ENCODE measurements at regions not wholly inside any gene's neighbourhood (a gene's known extent, or its start where the extent isn't known, plus 50 kb on each side); places are given as distances from the start of the nearest gene placed in this dataset.

DNA sequence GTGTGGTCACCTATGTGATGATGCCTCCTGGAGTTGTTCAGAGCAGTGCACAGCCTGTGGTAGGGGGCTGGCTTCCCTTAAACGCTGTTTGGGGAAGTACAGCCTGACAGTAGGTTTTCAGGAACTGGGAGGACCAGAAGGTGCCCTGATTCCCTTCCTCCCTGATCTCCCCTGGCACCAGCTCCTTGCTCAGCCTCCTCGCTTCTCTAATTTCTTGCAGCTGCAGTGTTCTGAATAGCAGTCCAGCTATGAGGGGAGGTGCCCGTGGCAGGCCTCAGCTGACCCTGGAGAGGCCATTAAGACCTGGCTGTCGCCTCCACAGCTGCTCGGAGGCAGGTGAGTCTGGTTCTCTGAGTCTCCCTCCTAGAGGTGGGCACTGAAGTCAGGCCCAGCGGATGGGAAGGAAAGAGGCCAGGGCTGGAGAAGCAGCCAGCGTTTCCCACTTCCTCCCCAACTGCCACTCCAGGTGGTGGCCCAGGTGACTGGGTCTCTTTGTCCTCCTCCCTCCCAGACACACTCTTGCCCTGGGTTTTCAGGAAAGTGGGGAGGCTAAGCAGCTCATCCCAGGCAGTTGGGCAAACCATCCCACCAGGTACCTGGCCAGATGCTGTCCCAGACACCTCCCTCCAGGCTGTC, 52.0 kb upstream of the RPL11 start:
- no peak overlapping the region for H3K4me3 ChIP-seq (ENCODE audit: low read depth, low read length)

DNA sequence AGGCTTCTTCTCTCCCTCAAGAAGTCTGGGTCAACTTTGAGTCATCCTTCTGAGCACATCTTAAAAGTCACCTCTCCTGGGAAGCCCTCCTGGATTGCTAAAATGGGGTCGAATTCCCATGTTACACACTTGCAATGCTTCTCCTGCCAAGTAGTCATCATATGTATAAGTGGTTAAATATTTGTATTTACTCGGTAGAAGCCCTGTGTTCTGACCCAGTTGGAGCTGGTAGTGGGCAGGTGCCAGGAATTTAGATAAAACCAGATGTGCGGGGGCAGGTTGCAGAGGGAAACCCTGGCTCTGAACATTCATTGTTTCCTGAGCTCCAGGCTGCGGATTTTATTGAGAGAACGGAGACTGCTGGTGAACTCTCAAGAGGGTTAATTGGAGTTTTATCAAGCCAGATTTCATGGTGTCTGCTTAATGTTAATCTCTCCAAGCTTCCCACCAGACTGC, 52.8 kb upstream of the RPL11 start:
- H3K4me3 ChIP-seq (ENCODE audit: low read depth, low read length) = no peak overlapping the region
- DNase-seq (ENCODE audit: low read depth) = no peak

More for the DNA sequence above, 52.0 kb upstream of the RPL11 start:
- no peak for DNase-seq (ENCODE audit: low read depth)

DNA sequence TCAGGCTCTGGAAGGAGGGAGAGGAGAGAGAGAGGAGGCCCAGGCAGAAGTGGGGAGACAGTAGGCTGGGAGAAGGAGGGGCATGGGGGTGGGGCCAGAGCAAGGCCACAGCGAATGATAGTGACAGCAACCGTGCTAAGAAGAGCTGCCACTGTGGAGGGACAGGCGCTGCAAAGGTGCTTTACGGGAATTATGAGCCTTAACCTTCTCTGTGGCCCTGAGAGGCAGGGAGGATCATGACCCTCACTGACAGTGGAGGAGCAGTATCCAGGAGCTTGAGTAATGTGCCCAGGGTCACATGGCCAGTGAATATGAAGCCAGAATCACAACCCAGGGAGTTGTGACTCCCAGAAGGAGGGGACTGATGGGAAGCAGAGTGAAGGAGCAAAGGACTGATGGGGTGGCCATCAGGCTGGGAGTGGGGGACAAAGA, 53.4 kb upstream of the RPL11 start:
- H3K4me3 ChIP-seq (ENCODE audit: low read depth, low read length) = no peak overlapping the region
- DNase-seq (ENCODE audit: low read depth) = no peak

DNA sequence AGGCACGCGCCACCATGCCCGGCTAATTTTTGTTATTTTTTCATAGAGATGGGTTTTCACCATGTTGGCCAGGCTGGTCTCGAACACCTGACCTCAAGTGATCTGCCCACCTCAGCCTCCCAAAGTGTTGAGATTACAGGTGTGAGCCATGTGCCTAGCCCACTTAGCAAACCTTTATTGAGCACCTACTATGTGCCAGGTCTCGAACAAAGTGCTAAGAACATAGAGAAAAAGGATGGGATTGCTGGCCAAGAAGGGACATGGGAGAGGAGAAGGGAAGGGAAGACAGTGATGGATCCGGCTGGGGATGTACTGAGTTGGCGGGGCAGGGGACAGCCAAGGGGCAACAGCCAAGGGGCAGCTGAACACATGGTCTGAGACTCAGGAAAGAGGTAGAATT, 55.6 kb upstream of the RPL11 start:
- H3K4me3 ChIP-seq (ENCODE audit: low read depth, low read length) = no peak overlapping the region
- no peak for DNase-seq (ENCODE audit: low read depth)

DNA sequence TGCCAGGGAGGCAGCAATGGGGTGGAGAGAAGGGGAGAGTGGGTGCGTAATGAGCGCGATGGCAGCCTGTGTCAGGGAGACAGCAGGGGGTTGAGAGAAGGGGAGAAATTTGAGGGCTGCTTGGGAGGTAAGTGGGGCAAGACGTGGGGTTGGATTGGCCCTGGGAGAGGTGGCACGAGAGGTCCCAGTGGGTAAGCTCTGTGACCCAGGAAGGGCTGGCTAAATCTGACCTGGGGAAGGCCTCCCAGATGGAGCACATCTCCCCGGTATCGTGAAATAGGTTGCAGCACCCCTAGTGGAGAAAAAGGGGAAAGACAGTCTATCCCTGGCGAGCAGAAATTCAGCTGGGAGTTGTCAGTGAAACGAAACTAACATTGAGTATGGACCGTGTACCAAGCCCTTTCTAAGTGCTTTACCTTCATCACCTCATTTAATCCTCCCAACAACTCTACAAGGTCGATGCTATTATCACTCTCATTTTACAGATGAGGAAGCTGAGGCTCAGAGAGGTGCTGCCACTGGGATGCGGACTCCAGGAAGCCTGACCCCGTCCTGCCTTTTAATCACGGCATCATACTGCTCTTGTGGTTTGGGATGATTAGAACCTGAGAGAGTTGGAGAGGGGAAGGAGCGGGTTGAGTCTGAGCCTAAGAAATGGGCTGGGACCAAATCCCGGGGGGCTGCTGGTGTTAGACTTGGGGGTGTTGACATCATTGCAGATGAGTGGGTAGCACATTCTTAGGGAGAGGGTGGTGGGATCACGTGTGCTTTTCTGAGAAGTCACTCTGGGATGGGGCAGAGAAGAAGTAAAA, 56.6 kb upstream of the RPL11 start:
- DNase-seq (ENCODE audit: low read depth) = peak; percentile 44
- H3K4me3 ChIP-seq (ENCODE audit: low read depth, low read length) = peak overlapping the region; percentile 44

DNA sequence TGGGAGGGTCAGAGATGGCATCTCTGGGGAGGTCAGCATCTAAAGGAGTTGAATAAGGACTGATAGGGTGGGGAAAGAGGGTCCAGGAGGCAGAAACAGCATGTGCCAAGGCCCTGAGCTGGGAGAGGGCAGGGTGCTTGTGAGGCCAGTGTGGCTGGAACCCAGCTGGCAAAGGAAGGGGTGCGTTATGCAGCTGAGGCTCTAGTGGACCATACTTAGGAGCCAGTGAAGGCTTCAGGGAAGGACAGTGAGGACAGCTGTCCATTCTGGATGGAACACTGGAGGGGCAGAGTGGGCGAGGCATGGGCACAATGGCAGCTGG, 57.1 kb upstream of the RPL11 start:
- no peak overlapping the region for H3K4me3 ChIP-seq (ENCODE audit: low read depth, low read length)

DNA sequence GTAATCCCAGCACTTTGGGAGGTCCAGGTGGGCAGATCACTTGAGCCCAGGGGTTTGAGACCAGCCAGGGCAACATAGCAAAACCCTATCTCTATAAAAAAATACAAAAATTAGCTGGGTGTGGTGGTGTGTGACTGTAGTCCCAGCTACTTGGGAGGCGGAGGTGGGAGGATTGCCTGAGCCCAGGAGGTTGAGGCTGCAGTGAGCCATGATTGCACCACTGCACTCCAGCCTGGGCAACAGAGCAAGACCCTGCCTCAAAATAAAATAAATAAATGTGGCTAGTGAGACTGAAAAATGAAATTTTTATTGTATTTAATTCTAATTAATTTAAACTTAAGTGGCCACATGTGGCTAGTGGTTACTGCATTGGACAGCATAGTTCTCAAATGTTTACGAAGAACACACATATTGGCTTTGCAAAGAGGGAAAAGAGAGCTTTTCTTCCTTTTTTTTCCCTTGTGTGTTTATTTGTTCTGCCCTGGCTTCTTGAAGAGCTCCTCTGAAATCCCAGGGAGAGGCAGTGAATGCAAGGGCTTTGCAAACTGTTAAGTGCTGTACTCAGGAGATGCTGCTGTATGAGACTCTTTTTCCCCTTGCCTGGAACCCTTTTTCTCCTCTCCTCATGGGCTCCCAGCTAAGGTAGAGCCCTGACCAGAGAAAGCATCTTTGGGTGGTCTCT, 59.0 kb upstream of the RPL11 start:
- no peak for DNase-seq (ENCODE audit: low read depth)
- H3K4me3 ChIP-seq (ENCODE audit: low read depth, low read length) = no peak overlapping the region

More for the DNA sequence above, 57.1 kb upstream of the RPL11 start:
- no peak for DNase-seq (ENCODE audit: low read depth)

DNA sequence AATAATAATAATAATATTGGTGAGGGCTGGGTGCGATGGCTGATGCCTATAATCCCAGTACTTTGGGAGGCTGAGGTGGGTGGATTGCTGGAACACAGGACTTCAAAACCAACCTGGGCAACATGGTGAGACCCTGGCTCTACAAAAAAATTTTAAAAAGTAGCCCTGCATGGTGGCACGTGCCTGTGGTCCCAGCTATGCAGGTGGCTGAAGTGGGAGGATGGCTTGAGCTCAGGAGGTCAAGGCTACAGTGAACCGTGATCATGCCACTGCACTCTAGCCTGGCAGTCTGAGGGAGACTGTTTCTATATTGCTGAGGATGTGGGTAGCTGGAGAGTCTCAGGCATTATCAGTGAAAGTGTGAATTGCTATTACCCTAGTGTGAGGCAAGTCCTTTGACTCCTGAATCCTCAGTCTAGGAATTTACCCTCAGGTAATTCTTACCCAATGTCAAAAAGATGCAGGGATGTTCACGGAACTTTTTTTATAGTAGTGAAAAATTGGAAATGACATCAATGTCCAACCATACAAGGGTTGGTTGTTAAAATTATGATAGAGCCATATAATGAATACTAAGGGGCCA, 61.8 kb upstream of the RPL11 start:
- no peak overlapping the region for H3K4me3 ChIP-seq (ENCODE audit: low read depth, low read length)

DNA sequence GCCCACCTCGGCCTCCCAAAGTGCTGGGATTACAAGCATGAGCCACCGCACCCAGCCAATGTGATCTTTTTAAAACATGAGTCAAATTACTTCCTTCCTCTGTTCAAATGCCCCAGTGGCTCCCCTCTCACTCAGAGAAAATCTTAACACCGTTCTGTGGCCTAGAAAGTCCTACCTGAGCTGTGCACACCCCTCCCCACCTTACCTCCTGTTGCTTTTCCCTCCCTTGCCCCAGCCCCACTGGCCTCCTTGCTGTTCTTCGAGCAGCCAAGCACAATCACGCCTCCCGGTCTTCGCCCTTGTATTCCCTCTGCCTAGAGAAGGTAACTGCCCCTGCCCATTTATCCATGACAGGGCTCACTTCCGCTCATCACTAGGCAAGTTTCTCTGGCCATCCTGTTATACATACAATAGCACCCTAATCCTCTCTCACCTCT, 62.6 kb upstream of the RPL11 start:
- no peak for DNase-seq (ENCODE audit: low read depth)
- H3K4me3 ChIP-seq (ENCODE audit: low read depth, low read length) = no peak overlapping the region

More for the DNA sequence above, 61.8 kb upstream of the RPL11 start:
- DNase-seq (ENCODE audit: low read depth) = no peak

DNA sequence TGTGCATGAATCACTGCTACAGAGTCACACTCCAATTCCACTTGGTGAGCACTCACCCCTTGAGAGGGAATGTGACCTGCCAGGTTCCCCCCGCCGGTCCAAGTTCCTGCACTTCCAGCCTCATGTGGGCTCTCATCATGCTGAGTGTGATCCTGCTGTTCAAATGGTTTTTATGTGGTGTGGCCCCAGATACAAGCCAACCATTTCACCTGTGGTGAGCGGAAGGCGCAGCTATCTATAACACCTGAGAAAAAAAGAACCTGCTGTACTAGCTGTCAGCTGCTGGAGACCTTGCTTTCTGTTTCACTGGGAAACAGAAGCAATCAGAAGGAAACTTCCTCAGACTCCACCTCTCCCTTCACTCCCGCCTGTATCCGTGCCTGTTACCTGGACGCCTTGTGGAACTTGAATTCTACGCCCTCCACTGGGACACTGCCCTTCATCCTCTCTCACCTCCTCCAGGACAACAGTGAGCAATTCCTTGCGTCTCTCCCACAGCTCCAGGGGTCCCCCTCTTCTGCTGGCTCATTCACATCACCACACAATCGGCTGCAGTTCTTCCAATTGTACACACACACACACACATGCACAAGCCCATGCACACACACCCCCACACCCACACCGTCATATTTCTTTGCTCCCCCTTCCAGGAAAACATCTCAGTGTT, 64.4 kb upstream of the RPL11 start:
- no peak overlapping the region for H3K4me3 ChIP-seq (ENCODE audit: low read depth, low read length)
- no peak for DNase-seq (ENCODE audit: low read depth)

DNA sequence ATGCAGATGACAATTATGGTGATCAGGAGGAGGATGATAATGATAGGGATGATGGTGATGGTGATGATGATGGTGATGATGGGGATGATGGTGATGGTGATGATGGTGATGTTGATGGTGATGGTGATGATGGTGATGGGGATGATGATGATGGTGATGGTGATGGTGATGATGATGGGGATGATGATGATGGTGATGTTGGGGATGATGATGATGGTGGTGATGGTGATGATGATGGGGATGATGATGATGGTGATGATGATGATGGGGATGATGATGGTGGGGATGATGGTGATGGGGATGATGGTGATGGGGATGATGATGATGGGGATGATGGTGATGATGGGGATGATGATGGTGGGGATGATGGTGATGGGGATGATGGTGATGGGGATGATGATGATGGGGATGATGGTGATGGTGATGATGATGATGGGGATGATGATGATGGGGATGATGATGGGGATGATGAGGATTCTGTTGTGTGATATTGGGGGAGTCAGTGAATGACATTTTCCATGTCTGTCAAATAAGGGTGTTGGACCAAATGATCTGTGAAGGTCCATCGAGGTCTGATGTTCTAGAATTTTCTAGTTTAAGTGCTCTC, 65.6 kb upstream of the RPL11 start:
- DNase-seq (ENCODE audit: low read depth) = no peak
- H3K4me3 ChIP-seq (ENCODE audit: low read depth, low read length) = no peak overlapping the region

DNA sequence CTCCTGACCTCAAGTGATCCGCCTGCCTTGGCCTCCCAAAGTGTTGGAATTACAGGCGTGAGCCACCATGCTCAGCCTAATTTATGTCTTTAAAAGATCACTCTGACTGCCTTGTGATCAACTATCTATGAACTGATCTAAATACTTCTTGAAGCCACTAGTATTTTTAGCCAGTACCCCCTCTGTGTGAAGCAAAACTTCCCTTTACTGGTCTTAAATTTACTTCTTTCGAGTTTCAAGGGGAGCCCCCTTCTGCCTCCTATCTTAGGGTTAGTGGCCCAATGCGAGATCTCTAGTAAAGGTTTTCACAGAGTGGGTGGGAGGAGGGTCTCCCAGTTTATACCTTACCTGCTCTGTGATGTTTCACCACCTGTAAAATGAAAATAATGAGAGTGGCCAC, 66.1 kb upstream of the RPL11 start:
- no peak for DNase-seq (ENCODE audit: low read depth)
- H3K4me3 ChIP-seq (ENCODE audit: low read depth, low read length) = no peak overlapping the region

DNA sequence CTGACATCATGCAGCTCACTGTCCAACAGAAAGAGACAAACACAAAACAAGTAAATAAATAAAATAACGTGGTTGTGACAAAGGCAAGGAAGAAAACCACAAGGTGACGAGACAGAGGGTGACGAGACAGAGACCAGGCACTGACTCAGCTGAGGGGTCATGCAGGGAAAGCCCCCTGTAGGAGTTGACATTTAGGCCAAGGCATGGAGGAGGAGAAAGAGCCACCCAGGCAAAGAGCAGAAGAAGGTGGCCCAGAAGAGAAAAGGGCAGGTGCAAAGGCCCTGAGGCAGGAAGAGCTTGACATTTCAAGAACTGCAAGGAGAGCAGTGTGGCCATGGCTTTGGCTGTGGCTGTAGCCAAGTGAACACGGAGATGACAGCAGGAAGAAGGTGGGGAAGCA, 65.1 kb upstream of the ID3 start:
- DNase-seq (ENCODE audit: low read depth) = no peak
- no peak overlapping the region for H3K4me3 ChIP-seq (ENCODE audit: low read depth, low read length)

DNA sequence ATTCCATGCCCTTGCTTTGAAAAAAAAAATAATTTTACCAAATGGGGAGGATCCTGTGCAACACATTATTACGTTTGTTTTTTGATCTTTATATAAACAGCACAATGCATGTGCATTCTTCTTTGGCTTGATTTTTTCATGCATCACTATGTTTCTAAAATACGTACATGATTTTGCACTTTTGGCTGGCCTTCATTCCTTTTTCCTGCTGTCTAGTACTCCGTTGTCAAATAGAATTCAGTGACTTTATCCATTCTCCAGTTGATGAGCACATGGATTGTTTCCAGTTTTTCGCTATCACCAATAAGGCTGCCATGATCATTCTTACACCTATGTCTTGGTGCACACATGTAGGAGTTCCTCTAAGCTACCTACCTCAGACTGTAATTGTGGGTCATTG, 63.0 kb upstream of the ID3 start:
- no peak overlapping the region for H3K4me3 ChIP-seq (ENCODE audit: low read depth, low read length)
- no peak for DNase-seq (ENCODE audit: low read depth)

DNA sequence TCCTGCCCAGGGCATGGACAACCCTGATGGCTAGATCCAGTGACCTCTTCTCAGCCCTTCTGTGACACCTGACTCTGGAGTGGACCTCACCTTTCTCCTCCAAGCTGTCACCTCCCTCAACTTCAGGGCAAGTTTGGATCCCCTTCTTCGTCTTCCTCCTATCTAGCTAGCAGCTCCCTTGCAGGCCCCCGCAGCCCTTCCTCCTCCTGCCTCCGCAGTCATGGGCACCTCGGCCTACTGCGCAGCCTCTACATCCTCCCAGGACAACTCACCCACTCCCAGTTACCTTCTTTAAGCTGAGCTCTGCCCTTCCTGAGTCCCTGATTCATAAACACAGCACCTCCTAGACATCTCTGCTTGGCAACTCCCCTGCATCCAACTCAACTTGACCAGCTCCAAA, 61.3 kb upstream of the ID3 start:
- no peak for DNase-seq (ENCODE audit: low read depth)
- no peak overlapping the region for H3K4me3 ChIP-seq (ENCODE audit: low read depth, low read length)

DNA sequence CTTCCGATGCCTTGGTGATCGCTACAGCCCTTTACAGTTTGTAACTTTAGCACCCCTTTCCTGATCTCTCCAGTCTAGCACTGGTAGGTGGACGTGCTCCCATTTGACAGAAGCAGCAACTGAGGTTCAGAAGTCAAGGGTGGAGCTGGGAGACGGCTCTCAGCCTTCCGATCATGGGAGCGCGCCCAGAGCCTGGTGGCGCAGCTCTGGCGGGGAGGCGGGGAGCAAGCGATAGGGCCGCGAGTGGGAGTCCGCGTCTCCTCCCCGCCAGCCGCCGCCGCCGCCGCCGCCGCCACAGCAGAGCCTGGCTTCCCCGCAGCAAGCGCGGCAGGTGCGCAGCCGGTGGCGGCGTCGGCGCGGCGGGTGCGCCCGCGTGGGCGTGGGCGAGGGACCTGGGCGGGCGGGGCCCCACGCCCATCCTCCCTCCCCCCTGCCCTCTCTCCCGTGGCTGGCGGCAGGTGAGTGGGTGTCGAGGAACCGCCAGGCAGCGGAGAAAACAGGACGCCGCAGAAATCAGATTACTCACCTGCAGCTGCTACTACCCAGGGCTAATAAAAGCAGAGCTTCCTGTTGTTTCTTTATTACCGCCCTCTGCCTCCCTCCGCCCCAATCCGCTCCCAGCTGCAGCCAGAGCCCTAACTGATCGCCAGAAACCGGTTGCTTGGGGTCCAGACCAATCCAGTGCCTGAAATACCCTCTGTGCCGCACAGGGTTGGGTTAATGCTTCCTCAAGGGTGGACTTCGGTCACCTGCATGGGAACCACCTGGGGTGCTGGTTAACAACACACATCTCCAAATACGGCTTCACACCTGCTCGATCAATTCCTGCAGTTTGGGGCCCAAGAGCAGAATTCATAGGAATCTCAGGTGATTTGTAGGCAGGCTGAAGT, 60.2 kb upstream of the ID3 start:
- DNase-seq (ENCODE audit: low read depth) = no peak
- no peak overlapping the region for H3K4me3 ChIP-seq (ENCODE audit: low read depth, low read length)

DNA sequence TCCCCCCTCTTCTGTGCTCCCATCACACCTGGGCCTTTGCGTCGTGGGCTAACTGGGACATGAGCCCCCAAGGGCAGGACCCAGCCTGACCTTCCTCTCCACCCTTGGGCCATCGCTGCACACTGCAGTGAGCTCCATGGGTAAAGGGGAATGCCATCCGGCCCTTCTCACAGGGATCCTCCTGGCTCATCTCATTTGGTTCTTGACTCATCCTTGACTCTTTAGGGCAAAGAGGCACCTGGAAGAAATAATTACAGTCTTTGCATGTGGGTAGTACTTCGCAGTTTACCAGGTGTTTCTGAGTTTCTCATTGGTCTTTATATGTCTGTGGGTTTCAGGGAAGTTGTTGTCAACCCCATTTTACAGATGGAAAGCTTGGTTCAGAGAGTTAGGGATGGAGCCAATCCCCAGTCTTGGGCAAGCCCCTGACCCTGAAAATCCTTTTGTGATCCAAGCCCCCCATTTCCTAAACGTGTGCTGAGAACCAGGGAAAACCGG, 59.3 kb upstream of the ID3 start:
- no peak overlapping the region for H3K4me3 ChIP-seq (ENCODE audit: low read depth, low read length)
- DNase-seq (ENCODE audit: low read depth) = no peak

DNA sequence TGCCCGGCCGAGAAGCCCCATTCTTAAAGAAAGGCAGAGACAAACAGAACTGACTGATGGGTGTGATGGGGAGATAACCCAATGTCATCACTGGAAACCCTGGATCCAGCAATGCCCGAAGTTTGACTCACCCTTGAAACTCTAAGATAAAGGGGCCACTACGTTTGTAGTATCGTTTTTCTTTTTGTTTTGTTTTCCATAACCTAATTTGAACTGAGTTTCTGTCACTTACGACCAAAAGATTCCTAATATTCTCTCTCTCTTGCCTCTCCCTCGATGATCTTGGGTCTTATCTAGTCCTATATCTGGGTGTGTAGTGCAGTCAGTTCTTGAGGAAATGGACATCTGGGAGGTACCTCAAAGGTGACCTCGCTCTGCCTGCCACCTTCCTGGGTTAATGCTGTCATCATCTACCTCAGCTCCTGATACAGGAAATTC, 57.8 kb upstream of the ID3 start:
- DNase-seq (ENCODE audit: low read depth) = no peak
- H3K4me3 ChIP-seq (ENCODE audit: low read depth, low read length) = no peak overlapping the region
